ENCODE measurements at regions not wholly inside any gene's neighbourhood (a gene's known extent, or its start where the extent isn't known, plus 50 kb on each side); places are given as distances from the start of the nearest gene placed in this dataset.
A peak's percentile ranks its signal among the peaks of the same experiment; 100 is the strongest.

- ATAC-seq (ENCODE audit: low FRiP score in 2 of 2): no peak
- no peak overlapping the region for H3K4me3 ChIP-seq
Measured at GRCh38 chr2:153106802-153107477, 371.6 kb downstream of the RPRM start.

GRCh38 chr2:153105829-153106578, 372.6 kb downstream of the RPRM start:
- Histone ChIP-seq H3K4me3 (no peak overlapping the region), H3K27ac (no peak overlapping the region)
- no peak for DNase-seq

More at GRCh38 chr2:153106802-153107477, 371.6 kb downstream of the RPRM start:
- Histone ChIP-seq H3K9me3 (no peaks in the 10 kb centered on the region), H3K27ac (no peak overlapping the region), H3K36me3 (no peaks in the 10 kb centered on the region), H3K27me3 (no peaks in the 10 kb centered on the region), H3K4me1 (no peaks in the 10 kb centered on the region)
- no peak for TF ChIP-seq EP300 (IDR thresholded peaks at IDR 0.05)
- TF ChIP-seq POLR2A (IDR thresholded peaks at IDR 0.05): no peak
- TF ChIP-seq CTCF (IDR thresholded peaks at IDR 0.05): no peak
- TF ChIP-seq POLR2AphosphoS5 (IDR thresholded peaks at IDR 0.05): no peak
- 88 to 90% methylated on average over 1 of the region's 1 CpG for WGBS, 2 donors
- no peak for DNase-seq

GRCh38 chr2:153101187-153101586, 377.4 kb downstream of the RPRM start:
- TF ChIP-seq POLR2A (IDR thresholded peaks at IDR 0.05): no peak
- TF ChIP-seq CTCF (IDR thresholded peaks at IDR 0.05): no peak
- TF ChIP-seq EP300 (IDR thresholded peaks at IDR 0.05): no peak
- DNase-seq: no peak
- H3K4me1 ChIP-seq: no peaks in the 10 kb centered on the region
- WGBS, 2 donors: 46 to 57% methylated on average over 2 of the region's 2 CpGs
- H3K9me3 ChIP-seq: no peaks in the 10 kb centered on the region
- no peak overlapping the region for H3K4me3 ChIP-seq
- H3K27ac ChIP-seq: no peak overlapping the region
- no peak for ATAC-seq (ENCODE audit: low FRiP score in 2 of 2)
- no peaks in the 10 kb centered on the region for H3K27me3 ChIP-seq
- H3K36me3 ChIP-seq: no peaks in the 10 kb centered on the region

More at GRCh38 chr2:153105829-153106578, 372.6 kb downstream of the RPRM start:
- no peaks in the 10 kb centered on the region for H3K36me3 ChIP-seq
- H3K4me1 ChIP-seq: no peaks in the 10 kb centered on the region
- no peak for TF ChIP-seq EP300 (IDR thresholded peaks at IDR 0.05)
- TF ChIP-seq POLR2A (IDR thresholded peaks at IDR 0.05): no peak
- TF ChIP-seq CTCF (IDR thresholded peaks at IDR 0.05): no peak
- TF ChIP-seq POLR2AphosphoS5 (IDR thresholded peaks at IDR 0.05): no peak
- no peaks in the 10 kb centered on the region for H3K27me3 ChIP-seq
- ATAC-seq (ENCODE audit: low FRiP score in 2 of 2): peak in 1 of 2 donors; percentile 45
- WGBS, 2 donors: 46 to 58% methylated on average over 2 of the region's 2 CpGs
- H3K9me3 ChIP-seq: no peaks in the 10 kb centered on the region

GRCh38 chr2:153100151-153100550, 378.4 kb downstream of the RPRM start:
- no peak overlapping the region for H3K27ac ChIP-seq

More at GRCh38 chr2:153100151-153100550, 378.4 kb downstream of the RPRM start:
- TF ChIP-seq CTCF (IDR thresholded peaks at IDR 0.05) (no peak), POLR2AphosphoS5 (IDR thresholded peaks at IDR 0.05) (no peak), EP300 (IDR thresholded peaks at IDR 0.05) (no peak), POLR2A (IDR thresholded peaks at IDR 0.05) (no peak)
- H3K27me3 ChIP-seq: no peaks in the 10 kb centered on the region
- DNase-seq (no peak), ATAC-seq (ENCODE audit: low FRiP score in 2 of 2) (no peak)
- no peak overlapping the region for H3K4me3 ChIP-seq
- no peaks in the 10 kb centered on the region for H3K36me3 ChIP-seq
- H3K4me1 ChIP-seq: no peaks in the 10 kb centered on the region
- no peaks in the 10 kb centered on the region for H3K9me3 ChIP-seq
